LNCAP (cell line): ENCODE measurements at regions not wholly inside any gene's neighbourhood (a gene's known extent, or its start where the extent isn't known, plus 50 kb on each side); places are given as distances from the start of the nearest gene placed in this dataset.

Experiments
- TF ChIP-seq, protein P1 (sequence below): fragments of 450-650 bp; IDR thresholded peaks from 2 replicates; pipeline ENCODE4 v1.5.1; 2017; ENCODE audit warnings: mild to moderate bottlenecking

DNA sequence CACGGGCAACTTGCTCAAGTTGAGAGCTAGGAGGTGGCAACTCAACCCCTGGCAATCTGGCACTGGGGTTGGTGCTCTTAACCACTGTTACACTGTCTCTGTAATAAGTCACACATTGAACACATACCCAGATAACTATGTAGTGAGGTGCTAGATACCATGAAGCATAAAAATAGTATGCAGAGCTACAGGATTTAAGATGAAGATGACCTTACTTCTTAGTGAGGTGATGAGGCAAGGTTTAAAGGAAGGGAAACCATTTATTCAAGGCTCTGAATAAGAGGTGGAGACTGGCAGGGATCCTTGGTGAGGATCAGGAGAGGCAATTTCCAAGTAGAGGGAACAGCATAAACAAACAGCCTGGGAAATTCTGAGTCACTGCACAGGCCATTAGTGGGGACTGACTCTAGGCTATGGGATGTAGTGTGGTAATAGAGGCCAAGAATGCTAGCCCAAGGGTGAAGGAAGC, 67.6 kb upstream of the NR3C1 start:
- TF ChIP-seq, protein P1, sequence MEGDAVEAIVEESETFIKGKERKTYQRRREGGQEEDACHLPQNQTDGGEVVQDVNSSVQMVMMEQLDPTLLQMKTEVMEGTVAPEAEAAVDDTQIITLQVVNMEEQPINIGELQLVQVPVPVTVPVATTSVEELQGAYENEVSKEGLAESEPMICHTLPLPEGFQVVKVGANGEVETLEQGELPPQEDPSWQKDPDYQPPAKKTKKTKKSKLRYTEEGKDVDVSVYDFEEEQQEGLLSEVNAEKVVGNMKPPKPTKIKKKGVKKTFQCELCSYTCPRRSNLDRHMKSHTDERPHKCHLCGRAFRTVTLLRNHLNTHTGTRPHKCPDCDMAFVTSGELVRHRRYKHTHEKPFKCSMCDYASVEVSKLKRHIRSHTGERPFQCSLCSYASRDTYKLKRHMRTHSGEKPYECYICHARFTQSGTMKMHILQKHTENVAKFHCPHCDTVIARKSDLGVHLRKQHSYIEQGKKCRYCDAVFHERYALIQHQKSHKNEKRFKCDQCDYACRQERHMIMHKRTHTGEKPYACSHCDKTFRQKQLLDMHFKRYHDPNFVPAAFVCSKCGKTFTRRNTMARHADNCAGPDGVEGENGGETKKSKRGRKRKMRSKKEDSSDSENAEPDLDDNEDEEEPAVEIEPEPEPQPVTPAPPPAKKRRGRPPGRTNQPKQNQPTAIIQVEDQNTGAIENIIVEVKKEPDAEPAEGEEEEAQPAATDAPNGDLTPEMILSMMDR: no peak

DNA sequence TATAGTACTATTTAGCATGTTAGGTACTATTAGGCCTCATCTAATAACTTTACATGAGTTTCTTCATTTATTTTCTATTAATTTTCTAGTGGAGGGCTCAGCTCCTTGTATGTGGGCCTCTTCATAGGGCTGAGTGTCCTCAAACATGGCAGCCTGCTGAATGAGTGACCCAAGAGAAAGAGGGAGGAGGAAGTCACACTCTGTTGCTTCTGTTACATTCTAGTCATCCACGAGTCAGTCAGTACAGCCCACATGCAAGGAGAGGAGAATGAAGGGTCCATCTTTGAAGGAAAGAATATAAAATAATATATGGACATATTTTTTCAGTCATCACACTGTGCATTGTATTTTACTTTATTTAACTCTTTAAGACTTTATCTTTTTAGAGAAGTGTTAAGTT, 66.6 kb upstream of the NR3C1 start:
- TF ChIP-seq, protein P1: no peak

DNA sequence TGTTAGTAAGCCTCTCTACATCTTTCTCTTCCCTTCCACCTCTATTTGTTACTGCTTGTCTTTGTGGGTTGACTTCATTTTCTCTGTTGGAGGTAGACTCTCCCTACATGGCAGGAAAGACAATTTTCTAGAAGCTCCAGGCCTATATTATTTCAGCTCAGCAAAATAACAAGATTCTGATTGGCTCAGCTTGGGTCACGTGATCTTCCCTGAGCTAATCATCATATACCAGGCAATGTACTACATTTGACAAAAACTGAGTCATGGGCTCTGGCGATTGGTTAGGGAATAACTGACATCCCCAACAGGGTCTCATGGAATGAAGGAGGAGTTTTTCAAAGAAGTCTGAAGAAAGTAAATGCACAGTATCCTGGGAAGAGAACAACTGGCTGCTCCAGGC, 65.6 kb upstream of the NR3C1 start:
- TF ChIP-seq, protein P1: no peak

DNA sequence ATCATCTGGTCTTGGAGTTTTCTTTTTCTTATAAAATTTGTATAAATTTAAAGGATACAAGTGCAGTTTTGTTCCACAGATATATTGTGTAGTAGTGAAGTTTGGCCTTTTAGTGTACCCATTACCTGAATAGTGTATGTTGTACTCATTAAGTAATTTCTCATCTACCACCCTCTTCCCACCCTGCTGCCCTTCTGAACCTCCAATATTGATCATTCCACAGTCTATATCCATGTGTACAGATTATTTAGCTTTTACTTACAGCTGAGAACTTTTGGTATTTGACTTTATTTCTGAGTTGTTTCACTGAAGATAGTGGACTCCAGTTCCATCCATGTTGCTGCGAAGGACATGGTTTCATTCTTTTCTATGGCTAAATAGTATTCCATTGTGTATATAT, 63.1 kb upstream of the NR3C1 start:
- TF ChIP-seq, protein P1: no peak

DNA sequence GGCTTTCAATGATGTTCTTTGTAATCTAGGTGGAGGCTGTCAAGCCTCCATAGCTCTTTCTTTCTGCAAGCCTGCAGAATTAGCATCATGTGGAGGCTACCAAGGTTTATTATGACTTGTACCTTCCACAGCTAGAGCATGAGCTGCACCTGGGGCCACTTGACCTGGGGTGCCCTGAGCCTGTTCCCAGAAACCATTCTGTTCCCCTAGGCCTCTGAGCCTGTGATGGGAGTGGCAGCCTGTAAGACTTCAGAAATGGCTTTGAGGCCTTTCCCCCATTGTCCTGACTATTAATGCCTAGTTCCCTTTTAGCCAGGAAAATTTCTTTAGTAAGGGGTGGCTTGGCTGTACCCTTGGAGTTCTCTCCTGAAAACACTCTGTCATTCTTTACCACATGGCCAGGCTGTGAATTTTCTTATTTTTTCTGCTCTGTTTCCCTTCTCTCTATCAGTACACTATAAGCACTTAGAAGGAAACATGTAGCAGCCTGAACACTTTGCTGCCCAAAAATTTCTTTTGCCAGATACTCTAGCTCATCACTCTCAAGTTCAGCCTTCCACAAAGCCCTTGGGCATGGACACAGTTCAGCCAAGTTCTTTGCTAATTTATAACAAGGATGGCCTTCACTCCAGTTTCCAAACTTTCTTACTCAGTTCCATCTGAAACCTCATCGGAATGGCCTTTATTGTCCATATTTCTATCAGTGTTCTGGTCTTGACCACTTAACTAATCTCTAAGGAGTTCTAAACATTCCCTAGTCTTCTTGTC, 61.4 kb upstream of the NR3C1 start:
- TF ChIP-seq, protein P1: no peak

DNA sequence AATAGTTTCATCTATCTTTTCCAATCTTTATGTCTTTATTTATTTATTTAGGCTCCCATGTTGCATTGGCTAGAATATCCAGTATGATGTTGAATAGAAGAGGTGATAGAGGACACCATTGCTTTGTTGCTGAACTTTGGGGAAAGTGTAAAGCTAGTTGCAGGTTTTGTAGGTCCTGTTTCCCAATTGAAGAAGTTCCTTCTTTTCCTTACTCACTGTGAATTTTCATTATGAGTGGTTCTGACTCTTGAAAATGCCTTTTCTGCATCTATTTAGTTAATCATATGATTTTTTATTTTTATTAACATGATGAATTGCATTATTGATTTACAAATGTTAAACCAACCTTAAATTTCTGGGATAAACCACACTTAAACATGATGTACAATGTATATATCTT, 58.9 kb upstream of the NR3C1 start:
- TF ChIP-seq, protein P1: no peak

DNA sequence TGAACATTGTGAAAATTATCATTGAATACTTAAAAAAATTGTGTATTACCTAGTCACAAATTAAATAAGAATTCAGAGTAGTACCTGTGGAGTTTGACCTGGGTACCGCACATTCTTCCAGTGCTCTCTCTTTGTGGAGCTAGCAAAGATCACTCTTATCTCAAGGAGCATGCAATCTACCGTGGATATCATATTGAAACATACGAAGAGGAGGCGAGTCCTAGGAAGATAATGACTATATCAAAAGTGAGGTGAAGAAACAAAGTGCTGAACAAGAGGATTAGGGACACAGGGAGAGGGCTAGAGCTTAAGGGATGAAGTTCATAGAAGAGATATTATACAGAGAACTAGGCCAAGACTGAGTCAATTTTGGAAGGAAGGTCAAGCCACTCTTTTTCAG, 55.9 kb upstream of the NR3C1 start:
- TF ChIP-seq, protein P1: no peak
